Left lobe of liver (tissue), 2 donors: ENCODE measurements at regions not wholly inside any gene's neighbourhood (a gene's known extent, or its start where the extent isn't known, plus 50 kb on each side); places are given as distances from the start of the nearest gene placed in this dataset.

ENCODE experiments used
- ATAC-seq: fragments of 200-7000 bp; cut with Tn5 transposase; one replicate; pipeline ENCODE4 v1.9.1; 2020; ENCODE audit warnings: mild to moderate bottlenecking, moderate library complexity
- DNase-seq: peaks from one replicate; pipeline ENCODE4 v3.0.0-alpha.2; 2020; ENCODE audit warnings: low spot score
- donor health status: DM: no; HTN: no; CAD: no; lungs with moderate emphysema.
- donor health status: DM: no; HTN: yes; CAD: no.

DNA sequence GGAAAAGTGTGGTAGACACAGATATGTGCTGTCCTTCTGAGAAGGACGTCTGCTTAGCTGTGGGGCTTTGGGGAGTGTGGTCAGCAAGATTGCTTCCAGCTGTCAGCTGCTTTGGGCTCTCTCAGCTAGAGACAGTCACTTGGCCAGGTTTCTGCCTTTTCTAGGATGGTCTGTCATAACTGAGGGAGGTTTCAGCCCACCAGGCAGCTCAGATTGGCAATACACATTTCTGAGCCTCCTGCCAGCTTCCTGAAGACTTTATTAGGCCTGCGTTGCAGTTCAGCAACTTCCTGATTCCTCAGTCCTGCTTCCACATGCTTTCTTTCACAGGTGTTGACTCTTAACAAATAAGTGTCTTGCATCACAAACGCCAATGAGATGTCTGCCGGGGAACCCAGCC lies 286.5 kb downstream of the SQOR start:
- DNase-seq: no peak
- ATAC-seq: no peak

GRCh38 chr15:45921978-45922377 lies 287.1 kb downstream of the SQOR start:
- no peak for ATAC-seq
- DNase-seq: no peak

DNA sequence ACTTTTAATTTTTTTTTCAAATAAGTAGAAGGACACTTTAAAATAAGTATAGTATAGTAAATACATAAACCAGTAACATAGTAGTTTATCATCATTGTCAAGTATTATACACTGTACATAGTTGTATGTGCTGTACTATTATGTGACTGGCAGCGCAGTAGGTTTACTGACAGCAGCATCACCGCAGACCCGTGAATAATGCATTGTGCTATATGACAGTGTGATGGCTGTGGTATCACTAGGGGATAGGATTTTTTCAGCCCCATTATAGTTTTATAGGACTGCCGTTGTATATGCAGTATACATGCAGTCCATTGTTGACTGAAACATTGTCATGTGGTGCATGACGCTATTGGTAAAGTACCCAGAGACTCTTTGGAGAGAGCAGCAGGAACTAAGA lies 306.5 kb downstream of the SQOR start:
- ATAC-seq: no peak
- DNase-seq: no peak

GRCh38 chr15:45943240-45943639 lies 308.4 kb downstream of the SQOR start:
- ATAC-seq (no peak), DNase-seq (no peak)

- ATAC-seq (no peak), DNase-seq (no peak)
These were observed 311.3 kb downstream of the SQOR start for GRCh38 chr15:45946111-45946510.

- no peak for ATAC-seq
- DNase-seq: no peak
These were observed 313.4 kb downstream of the SQOR start for GRCh38 chr15:45948181-45948621.

DNA sequence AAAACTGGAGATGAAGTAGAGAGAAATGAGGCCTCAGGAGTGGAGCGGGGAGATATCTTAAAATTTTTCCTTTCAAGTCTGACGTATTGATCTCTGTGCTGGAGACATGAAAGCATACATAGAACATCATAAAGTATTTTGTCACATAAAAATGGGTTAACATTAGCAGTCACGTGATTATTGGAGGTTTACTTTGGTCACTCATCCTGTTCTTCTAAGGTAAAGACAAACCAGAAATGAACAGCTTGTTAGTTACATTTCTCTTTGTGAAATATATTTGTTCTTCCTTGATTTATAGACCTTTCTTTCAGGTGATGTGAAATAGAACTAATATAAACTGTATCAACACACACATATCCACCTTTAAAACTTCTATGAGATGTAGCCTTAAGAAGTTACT lies 324.1 kb downstream of the SQOR start:
- no peak for ATAC-seq
- DNase-seq: no peak

GRCh38 chr15:45962733-45963132 lies 327.9 kb downstream of the SQOR start:
- no peak for ATAC-seq

DNA sequence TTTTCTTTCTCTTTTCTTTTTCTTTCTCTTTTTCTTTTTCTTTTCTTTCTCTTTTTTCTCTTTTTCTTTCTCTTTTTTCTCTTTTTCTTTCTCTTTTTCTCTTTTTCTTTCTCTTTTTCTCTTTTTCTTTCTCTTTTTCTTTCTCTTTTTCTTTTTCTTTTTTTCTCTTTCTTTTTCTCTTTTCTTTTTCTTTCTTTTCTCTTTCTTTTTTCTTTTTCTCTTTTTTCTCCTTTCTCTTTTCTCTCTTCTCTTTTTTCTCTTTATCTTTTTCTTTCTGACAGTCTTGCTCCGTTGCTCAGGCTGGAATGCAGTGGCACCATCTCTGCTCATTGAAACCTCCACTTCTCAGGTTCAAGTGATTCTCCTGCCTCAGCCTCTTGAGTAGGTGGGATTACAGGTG lies 335.7 kb downstream of the SQOR start:
- ATAC-seq (no peak), DNase-seq (no peak)

More at GRCh38 chr15:45962733-45963132, 327.9 kb downstream of the SQOR start:
- DNase-seq: no peak

- ATAC-seq (no peak), DNase-seq (no peak)
These were observed 345.5 kb downstream of the SQOR start for GRCh38 chr15:45980366-45980765.

- no peak for ATAC-seq
- no peak for DNase-seq
These were observed 346.8 kb downstream of the SQOR start for GRCh38 chr15:45981625-45982024.

DNA sequence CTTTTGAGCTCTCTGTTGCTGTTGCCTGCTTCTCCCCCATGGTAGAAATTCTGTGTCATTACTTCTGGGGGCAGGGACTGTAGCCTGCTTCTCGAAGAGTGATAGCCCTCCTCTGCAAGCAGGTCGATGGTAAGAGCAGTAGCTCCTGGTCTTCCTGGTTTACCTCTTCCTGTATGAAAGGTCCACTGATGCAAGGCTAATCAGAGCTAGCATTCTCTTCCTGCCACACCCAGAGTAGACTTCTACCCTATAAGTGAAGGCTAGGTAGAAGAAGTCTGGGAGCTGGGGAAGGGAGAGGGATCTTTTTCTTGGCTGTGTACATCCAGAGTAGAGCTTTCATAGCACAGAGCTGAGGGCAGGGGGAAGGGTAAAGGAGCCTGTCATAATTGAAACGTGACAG lies 357.0 kb downstream of the SQOR start:
- ATAC-seq (no peak), DNase-seq (no peak)

DNA sequence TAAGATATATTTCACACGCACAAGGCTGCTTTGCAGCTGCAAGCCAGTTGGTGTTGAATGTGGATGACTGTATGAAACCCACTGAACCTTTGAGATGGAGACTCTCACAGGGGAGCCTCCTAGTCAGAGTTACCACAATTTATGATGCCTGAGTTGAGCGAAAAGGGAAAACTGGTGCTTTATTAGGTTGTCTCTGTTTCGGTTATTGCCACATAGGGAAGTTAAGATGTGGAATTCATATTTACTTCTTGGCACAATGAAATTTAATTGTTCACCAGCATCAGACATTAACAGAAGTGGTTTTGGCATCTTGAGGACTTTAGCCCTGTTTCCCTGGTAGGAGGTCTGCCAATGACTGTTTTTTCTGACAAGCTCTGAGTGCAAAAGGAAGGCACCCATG lies 358.2 kb downstream of the SQOR start:
- ATAC-seq (no peak), DNase-seq (no peak)

DNA sequence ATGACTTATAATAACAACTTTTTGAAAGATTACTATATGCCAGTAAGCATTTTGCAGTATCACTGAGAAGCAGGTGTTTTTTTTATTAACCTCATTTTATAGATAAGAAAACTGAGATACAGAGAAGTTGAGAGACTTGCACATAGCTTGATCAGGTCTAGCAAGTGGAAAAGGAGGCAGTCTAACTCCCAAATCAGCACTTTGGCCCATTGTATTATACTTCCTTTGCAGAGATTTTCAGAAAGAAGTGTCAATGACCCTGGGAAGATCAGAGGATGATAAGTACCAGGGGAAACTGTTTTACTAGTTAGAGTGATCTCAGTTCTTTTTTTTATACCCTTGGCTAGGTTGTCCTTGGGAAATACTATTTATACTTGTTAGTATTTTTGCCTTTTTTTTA lies 358.7 kb downstream of the SQOR start:
- no peak for ATAC-seq
- no peak for DNase-seq

GRCh38 chr15:45995800-45996199 lies 361.0 kb downstream of the SQOR start:
- DNase-seq: no peak
- no peak for ATAC-seq

GRCh38 chr15:46014532-46014931 lies 379.7 kb downstream of the SQOR start:
- ATAC-seq (no peak), DNase-seq (no peak)

DNA sequence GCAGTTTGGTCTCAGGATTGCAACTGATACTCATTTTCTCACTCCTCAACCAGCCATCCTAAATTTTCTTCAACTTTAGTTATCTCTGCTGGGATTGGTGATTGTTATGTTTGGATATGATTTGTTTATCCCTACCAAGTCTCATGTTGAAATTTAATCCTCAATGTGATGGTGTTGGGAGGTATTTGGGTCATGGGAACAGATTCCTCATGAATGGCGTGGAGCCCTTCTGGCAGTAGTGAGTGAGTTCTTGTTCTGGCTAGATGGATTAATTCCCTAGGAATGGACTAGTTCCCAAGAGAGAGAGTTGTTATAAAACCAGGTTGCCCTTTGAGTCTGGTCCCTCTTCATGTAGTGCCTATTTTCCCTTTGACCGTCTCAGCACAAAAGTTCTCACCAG lies 399.9 kb downstream of the SQOR start:
- DNase-seq: no peak
- ATAC-seq: no peak

- ATAC-seq: no peak
- no peak for DNase-seq
These were observed 404.9 kb downstream of the SQOR start for GRCh38 chr15:46039703-46040102.

GRCh38 chr15:46041905-46042304 lies 407.1 kb downstream of the SQOR start:
- DNase-seq (no peak), ATAC-seq (no peak)

DNA sequence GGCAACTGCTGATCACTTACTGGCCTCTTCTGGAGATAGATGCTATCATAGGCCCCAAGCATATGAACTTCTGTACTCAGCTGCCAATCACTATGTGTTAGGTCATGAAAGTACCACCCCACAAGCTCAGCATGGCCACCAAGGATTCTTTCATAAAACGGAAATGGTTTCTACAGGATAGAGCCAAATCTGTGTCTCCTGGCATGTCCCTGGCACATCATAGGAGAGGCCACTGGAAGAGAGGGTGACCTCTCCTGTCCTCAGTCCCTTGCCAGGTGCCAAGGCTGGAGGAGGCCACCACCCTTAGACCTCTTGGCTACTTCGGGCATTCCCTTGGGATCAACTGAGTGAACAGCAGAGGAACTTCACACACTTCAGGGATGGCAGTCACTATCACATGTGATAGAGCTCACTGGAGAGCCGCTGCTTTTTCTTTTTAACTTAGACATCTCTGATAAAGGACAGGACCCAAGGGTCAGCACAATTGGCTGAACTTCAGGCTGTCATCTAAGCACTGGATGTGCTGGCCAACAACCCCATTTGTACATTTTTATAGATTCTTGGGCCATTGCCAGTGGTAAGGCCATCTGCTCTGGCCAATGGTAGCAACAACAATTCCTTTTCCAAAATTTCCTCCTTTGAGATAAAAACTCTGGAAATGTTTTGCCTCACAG lies 425.2 kb downstream of the SQOR start:
- no peak for DNase-seq
- ATAC-seq: no peak

DNA sequence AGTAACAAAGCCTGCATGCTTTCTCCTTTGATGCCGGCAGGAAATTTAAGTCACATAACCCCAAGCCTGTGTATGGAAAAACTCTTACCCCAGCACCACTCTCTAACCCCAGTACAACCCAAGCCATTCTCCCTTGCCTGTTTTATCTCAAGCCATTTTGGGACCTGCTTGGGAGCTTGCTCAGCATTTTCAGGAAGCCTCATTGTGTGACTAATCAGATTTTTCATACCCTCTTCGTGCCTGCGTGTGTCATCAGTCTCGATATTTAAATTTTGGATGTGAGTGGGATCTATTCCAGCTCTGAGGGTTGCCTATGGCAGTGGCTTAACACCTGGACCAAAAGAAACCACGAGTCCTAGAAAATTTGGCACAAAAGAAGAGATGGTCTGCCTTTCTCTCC lies 426.2 kb downstream of the SQOR start:
- DNase-seq (no peak), ATAC-seq (no peak)

DNA sequence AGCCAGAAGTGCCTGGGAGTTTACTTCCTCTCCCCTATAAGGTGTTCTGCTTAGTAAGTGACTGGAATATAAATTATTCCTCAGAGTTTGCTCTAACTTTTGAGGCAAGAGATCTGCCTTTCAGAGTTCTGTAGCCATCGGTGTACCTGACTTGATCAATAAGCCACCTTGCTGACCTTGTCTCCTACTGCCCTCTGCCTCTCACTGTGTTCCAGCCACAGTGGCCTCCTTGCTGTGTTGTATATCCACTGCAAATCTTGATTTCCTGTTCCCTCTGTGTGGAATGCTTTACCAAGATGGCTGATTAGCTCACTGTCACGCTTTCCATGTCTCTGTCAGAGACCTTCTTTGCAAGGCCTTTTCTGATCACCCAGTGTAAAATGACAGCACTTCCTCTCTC lies 442.4 kb downstream of the SQOR start:
- ATAC-seq (no peak), DNase-seq (no peak)

GRCh38 chr15:46079046-46079445 lies 444.2 kb downstream of the SQOR start:
- ATAC-seq (no peak), DNase-seq (no peak)
